Fibroblast of villous mesenchyme (primary cell): ENCODE measurements at regions not wholly inside any gene's neighbourhood (a gene's known extent, or its start where the extent isn't known, plus 50 kb on each side); places are given as distances from the start of the nearest gene placed in this dataset.
"Not testable (repeated sequence)": the region's sequence is repeated elsewhere in the genome, so short reads cannot be mapped to it uniquely, and the experiment has no call there.

Experiments used
- DNase-seq: peaks from one replicate; pipeline ENCODE4 v3.0.0-alpha.2; 2010; ENCODE audit warnings: low read depth
- H3K4me3 ChIP-seq: 2 replicates; pipeline ENCODE4 v1.5.1; 2011; ENCODE audit warnings: low read depth, mild to moderate bottlenecking, low read length
- CTCF ChIP-seq: IDR thresholded peaks from 2 replicates; pipeline ENCODE4 v1.5.1; 2012; ENCODE audit warnings: low read depth, mild to moderate bottlenecking, low read length; ENCODE audit not compliant: insufficient read depth

GRCh38 chr21:31424058-31424457 is 80.0 kb upstream of the TIAM1 start:
- DNase-seq = peak; percentile 15
- TF ChIP-seq CTCF = no peak
- no peak overlapping the region for H3K4me3 ChIP-seq

GRCh38 chr21:31420988-31421387 is 76.9 kb upstream of the TIAM1 start:
- DNase-seq = no peak
- no peak overlapping the region for H3K4me3 ChIP-seq
- no peak for TF ChIP-seq CTCF

- H3K4me3 ChIP-seq = no peak overlapping the region
- TF ChIP-seq CTCF = no peak
- no peak for DNase-seq
These were observed 76.3 kb upstream of the TIAM1 start for GRCh38 chr21:31420354-31420753.

- no peak for DNase-seq
- H3K4me3 ChIP-seq = no peak overlapping the region
- no peak for TF ChIP-seq CTCF
These were observed 74.4 kb upstream of the TIAM1 start for GRCh38 chr21:31418377-31419001.

- not testable (repeated sequence) for H3K4me3 ChIP-seq, DNase-seq
These were observed 73.2 kb upstream of the TIAM1 start for GRCh38 chr21:31417214-31417613.

- no peak overlapping the region for H3K4me3 ChIP-seq
- DNase-seq = no peak
- no peak for TF ChIP-seq CTCF
These were observed 72.4 kb upstream of the TIAM1 start for GRCh38 chr21:31416465-31416864.

- TF ChIP-seq CTCF = no peak
- no peak for DNase-seq
- H3K4me3 ChIP-seq = no peak overlapping the region
These were observed 70.4 kb upstream of the TIAM1 start for GRCh38 chr21:31414263-31415000.
